Transverse colon (tissue), 3 donors: ENCODE measurements at regions not wholly inside any gene's neighbourhood (a gene's known extent, or its start where the extent isn't known, plus 50 kb on each side); places are given as distances from the start of the nearest gene placed in this dataset.

Experiments used
- EP300 ChIP-seq: sonication (generic); formaldehyde crosslinking; IDR thresholded peaks from one replicate; pipeline ENCODE4 v1.6.1; 2017; ENCODE audit warnings: antibody characterized with exemption, low read depth
- TF ChIP-seq, protein P1 (sequence below), 5 experiments: fragments of 200-600 bp in 3 of 5; fragments of 450-650 bp in 2 of 5; sonication (generic) in 3 of 5; IDR thresholded peaks; 1 replicate in 2 of 5; 2 replicates in 3 of 5; pipeline ENCODE4 v1.5.1; 2016 to 2017; ENCODE audit warnings: antibody characterized with exemption in 5 of 5, inconsistent platforms in 3 of 5, mild to moderate bottlenecking in 2 of 5, moderate library complexity in 1 of 5

DNA sequence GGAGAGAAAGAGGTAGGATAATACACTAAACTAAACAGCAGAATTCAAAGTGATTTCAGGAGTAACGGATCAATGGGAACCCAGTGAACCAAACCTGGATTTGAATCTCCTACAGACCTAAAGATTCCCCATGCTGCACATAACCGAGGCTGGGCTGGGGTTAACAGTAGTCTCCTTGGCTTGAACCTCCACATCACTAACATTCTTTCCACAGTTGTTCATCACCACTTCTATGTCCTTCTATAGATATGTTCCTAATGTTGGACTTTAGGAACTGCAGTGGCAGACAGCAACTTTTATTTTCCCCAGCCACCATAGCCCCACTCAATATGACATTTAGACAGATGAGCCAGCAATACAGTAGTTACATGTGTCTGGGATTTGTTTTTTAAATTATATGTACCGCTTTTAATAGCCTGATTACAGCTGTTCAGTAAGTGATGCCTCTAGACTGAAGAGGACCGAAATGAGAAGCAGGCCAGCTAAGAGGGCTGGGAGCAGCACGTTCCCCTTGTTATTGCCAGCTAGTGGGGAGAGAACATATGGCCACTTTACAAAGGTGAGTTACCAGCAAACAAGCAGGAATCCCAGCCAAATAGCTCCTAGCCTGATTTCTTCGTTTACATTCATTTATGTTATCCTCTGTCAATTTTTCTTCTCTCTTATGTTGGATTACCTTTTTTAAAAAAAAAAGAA, 472.6 kb upstream of the CDIN1 start:
- TF ChIP-seq EP300, result no peak
- TF ChIP-seq, protein P1, sequence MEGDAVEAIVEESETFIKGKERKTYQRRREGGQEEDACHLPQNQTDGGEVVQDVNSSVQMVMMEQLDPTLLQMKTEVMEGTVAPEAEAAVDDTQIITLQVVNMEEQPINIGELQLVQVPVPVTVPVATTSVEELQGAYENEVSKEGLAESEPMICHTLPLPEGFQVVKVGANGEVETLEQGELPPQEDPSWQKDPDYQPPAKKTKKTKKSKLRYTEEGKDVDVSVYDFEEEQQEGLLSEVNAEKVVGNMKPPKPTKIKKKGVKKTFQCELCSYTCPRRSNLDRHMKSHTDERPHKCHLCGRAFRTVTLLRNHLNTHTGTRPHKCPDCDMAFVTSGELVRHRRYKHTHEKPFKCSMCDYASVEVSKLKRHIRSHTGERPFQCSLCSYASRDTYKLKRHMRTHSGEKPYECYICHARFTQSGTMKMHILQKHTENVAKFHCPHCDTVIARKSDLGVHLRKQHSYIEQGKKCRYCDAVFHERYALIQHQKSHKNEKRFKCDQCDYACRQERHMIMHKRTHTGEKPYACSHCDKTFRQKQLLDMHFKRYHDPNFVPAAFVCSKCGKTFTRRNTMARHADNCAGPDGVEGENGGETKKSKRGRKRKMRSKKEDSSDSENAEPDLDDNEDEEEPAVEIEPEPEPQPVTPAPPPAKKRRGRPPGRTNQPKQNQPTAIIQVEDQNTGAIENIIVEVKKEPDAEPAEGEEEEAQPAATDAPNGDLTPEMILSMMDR (IDR thresholded peaks at IDR 0.05), result no peak
